Lower leg skin (tissue), 4 donors: ENCODE measurements at regions not wholly inside any gene's neighbourhood (a gene's known extent, or its start where the extent isn't known, plus 50 kb on each side); places are given as distances from the start of the nearest gene placed in this dataset.

ENCODE experiments used
- DNase-seq, 2 donors: peaks; one replicate each; pipeline ENCODE4 v3.0.0-alpha.2; 2019; ENCODE audit warnings: low spot score in 2 of 2
- H3K4me3 ChIP-seq: fragments of 200-600 bp; sonication (generic); 2 replicates; pipeline ENCODE4 v1.5.1; 2017; ENCODE audit warnings: mild to moderate bottlenecking, low read depth; ENCODE audit not compliant: poor library complexity, severe bottlenecking
- CTCF ChIP-seq, 3 donors: fragments of 450-650 bp; IDR thresholded peaks; one replicate each; pipeline ENCODE4 v1.5.1; 2016; ENCODE audit warnings: antibody characterized with exemption in 3 of 3, mild to moderate bottlenecking in 3 of 3, moderate library complexity in 2 of 3
- POLR2A ChIP-seq, 2 donors: fragments of 450-650 bp; IDR thresholded peaks; one replicate each; pipeline ENCODE4 v1.6.1; 2016 to 2017; ENCODE audit warnings: antibody characterized with exemption in 2 of 2, mild to moderate bottlenecking in 1 of 2, moderate library complexity in 1 of 2
- WGBS, 2 donors: methylation state at CpG; one replicate each; pipeline ENCODE4 v1.1.5; 2018; 5-methylcytosine and 5-hydroxymethylcytosine counted together
- intact Hi-C: fragments of 100-400 bp; cut with DNase I; formaldehyde crosslinking; loops from one replicate; pipeline ENCODE4 v1.15.0; 2023; ENCODE audit warnings: low total_unique reads

DNA sequence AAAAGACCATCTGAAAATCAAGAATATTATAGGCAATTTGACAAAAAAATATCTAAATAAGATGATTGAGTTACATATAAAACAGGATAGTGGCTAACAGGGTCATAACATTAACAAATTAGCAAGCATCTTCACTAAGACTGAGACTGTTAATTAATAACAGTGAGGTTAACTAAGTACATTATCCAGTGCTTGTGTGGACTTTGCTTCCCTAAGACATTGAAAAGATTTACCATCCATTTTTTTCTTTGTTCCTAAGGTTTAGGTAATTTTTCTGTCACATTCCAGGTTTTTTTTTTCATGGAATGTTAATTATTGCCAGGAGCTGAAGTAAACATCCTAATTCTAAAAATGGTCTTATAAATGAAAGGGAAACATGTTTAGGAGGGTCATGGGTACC lies 227.6 kb downstream of the ANKRD7 start:
- TF ChIP-seq POLR2A (IDR thresholded peaks at IDR 0.05) (no peak), CTCF (IDR thresholded peaks at IDR 0.05) (no peak)
- no peak overlapping the region for H3K4me3 ChIP-seq
- intact Hi-C loops = no loop called here
- DNase-seq = no peak

GRCh38 chr7:118467381-118467780 lies 242.9 kb downstream of the ANKRD7 start:
- DNase-seq = no peak
- H3K4me3 ChIP-seq = no peak overlapping the region
- no peak for TF ChIP-seq POLR2A (IDR thresholded peaks at IDR 0.05)
- TF ChIP-seq CTCF (IDR thresholded peaks at IDR 0.05) = no peak
- WGBS, 2 donors = 45 to 50% methylated on average over 2 of the region's 2 CpGs
- intact Hi-C loops = no loop called here

DNA sequence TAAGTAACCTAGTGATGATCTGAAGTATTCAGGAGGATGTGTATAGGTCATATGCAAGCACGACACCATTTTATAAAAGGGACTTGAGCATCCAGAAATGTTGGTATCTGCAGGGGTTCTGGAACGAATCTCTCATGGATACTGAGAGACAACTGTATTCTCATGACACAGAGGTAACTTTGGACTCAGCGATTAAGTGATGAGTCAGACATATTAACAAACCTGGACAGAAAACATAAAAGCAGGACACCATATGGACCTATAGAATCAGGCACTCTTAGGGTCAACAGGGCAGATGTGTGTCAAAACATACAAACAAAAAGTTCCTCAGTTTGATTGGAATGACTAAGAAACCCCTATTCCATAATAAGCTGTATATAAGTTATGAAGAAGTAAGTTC lies 248.1 kb downstream of the ANKRD7 start:
- no peak for DNase-seq
- no peak for TF ChIP-seq POLR2A (IDR thresholded peaks at IDR 0.05)
- TF ChIP-seq CTCF (IDR thresholded peaks at IDR 0.05) = no peak
- intact Hi-C loops = no loop called here
- WGBS, 2 donors = 91 to 94% methylated on average over 3 of the region's 3 CpGs
- H3K4me3 ChIP-seq = no peak overlapping the region

GRCh38 chr7:118473271-118473670 lies 248.8 kb downstream of the ANKRD7 start:
- intact Hi-C loops = no loop called here
- TF ChIP-seq POLR2A (IDR thresholded peaks at IDR 0.05) = no peak
- no peak for TF ChIP-seq CTCF (IDR thresholded peaks at IDR 0.05)
- 64 to 74% methylated on average over 5 of the region's 5 CpGs for WGBS, 2 donors

GRCh38 chr7:118476036-118476435 lies 251.5 kb downstream of the ANKRD7 start:
- intact Hi-C loops = no loop called here

More at GRCh38 chr7:118473271-118473670, 248.8 kb downstream of the ANKRD7 start:
- DNase-seq = no peak
- no peak overlapping the region for H3K4me3 ChIP-seq

More at GRCh38 chr7:118476036-118476435, 251.5 kb downstream of the ANKRD7 start:
- TF ChIP-seq POLR2A (IDR thresholded peaks at IDR 0.05) (no peak), CTCF (IDR thresholded peaks at IDR 0.05) (no peak)
- 40 to 55% methylated on average over 2 of the region's 2 CpGs for WGBS, 2 donors
- DNase-seq = no peak
- H3K4me3 ChIP-seq = no peak overlapping the region
